Kidney (tissue), 13 donors: ENCODE measurements at regions not wholly inside any gene's neighbourhood (a gene's known extent, or its start where the extent isn't known, plus 50 kb on each side); places are given as distances from the start of the nearest gene placed in this dataset.
A peak's percentile ranks its signal among the peaks of the same experiment; 100 is the strongest.

Source experiments
- DNase-seq, 5 donors: peaks; one replicate each; pipeline ENCODE4 v3.0.0-alpha.2; 2013 to 2020
- FAIRE-seq: peaks from 2 replicates; lab custom pipeline; 2012; peaks lifted over from hg19 to GRCh38; lab: Jason Lieb, UNC
- H3K27ac ChIP-seq, 2 donors: one replicate each; pipeline ENCODE4 v1.7.0; 2013; ENCODE audit warnings: low read depth in 2 of 2, low read length in 2 of 2, inconsistent platforms in 1 of 2
- H3K27me3 ChIP-seq: one replicate; pipeline ENCODE4 v1.7.1; 2013; ENCODE audit warnings: low read length, inconsistent platforms; ENCODE audit not compliant: control insufficient read depth, insufficient read depth
- H3K36me3 ChIP-seq, 3 donors: one replicate each; pipeline versions ENCODE4 v1.7.0 to v1.7.1; 2013; ENCODE audit warnings: low read length in 3 of 3, control low read depth in 1 of 3, inconsistent platforms in 1 of 3; ENCODE audit not compliant: insufficient read depth in 3 of 3, control insufficient read depth in 2 of 3
- H3K4me1 ChIP-seq, 3 donors: one replicate each; pipeline versions ENCODE4 v1.7.0 to v1.7.1; 2013; ENCODE audit warnings: low read length in 3 of 3, inconsistent platforms in 1 of 3, low read depth in 1 of 3; ENCODE audit not compliant: control insufficient read depth in 2 of 3, insufficient read depth in 2 of 3
- H3K4me3 ChIP-seq, 3 donors: one replicate each; pipeline versions ENCODE4 v1.7.0 to v1.8.1; 2013; ENCODE audit warnings: low read length in 3 of 3, control low read depth in 1 of 3, inconsistent platforms in 1 of 3
- H3K9ac ChIP-seq, 3 donors: one replicate each; pipeline versions ENCODE4 v1.7.0 to v1.7.1; 2013; ENCODE audit warnings: low read length in 3 of 3, control low read depth in 1 of 3, inconsistent platforms in 1 of 3
- H3K9me3 ChIP-seq, 3 donors: one replicate each; pipeline versions ENCODE4 v1.7.0 to v1.7.1; 2013; ENCODE audit warnings: low read length in 3 of 3, control low read depth in 1 of 3, inconsistent platforms in 1 of 3; ENCODE audit not compliant: control insufficient read depth in 2 of 3, insufficient read depth in 1 of 3
- CTCF ChIP-seq: IDR thresholded peaks from 3 replicates; pipeline ENCODE4 v1.5.1; 2012; ENCODE audit warnings: mild to moderate bottlenecking, moderate library complexity, borderline replicate concordance; ENCODE audit not compliant: insufficient read depth; ENCODE audit errors: extremely low read depth
- intact Hi-C: fragments of 100-400 bp; cut with DNase I; formaldehyde crosslinking; loops from one replicate; pipeline ENCODE4 v1.11.1; 2022
- donor health status: control.
- donor health status: control.
- donor health status: control.
- donor health status: control.
- donor health status: control.
- donor health status: DM: yes; HTN: yes; CAD: no.
- donor health status: Normal renal cell carcinoma (clear cell type).

DNA sequence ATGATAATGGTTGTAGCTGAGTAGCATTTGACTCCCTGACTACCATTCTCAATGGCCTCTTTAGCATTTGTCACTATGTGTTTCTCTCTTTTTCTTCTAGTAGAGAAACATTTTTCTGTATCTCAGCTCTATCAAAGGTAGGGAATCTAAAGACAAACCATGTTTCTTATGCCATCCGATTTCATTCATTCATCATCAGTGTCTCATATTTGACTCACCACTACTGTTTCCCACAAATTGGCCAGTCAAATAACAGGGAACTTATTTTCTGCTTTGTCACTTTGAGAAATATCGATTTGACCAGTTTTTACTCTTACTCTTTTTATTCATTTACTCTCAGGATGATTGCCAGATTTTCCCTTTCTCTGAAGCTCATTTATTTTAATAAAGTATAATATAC lies 282.3 kb downstream of the TMEM167A start:
- Histone ChIP-seq H3K9me3 (no peaks in the 10 kb centered on the region), H3K4me1 (no peaks in the 10 kb centered on the region), H3K27me3 (no peaks in the 10 kb centered on the region), H3K4me3 (no peak overlapping the region), H3K9ac (no peak overlapping the region), H3K27ac (no peak overlapping the region), H3K36me3 (no peaks in the 10 kb centered on the region)
- no peak for TF ChIP-seq CTCF
- intact Hi-C loops = no loop called here
- no peak for FAIRE-seq
- DNase-seq = no peak

DNA sequence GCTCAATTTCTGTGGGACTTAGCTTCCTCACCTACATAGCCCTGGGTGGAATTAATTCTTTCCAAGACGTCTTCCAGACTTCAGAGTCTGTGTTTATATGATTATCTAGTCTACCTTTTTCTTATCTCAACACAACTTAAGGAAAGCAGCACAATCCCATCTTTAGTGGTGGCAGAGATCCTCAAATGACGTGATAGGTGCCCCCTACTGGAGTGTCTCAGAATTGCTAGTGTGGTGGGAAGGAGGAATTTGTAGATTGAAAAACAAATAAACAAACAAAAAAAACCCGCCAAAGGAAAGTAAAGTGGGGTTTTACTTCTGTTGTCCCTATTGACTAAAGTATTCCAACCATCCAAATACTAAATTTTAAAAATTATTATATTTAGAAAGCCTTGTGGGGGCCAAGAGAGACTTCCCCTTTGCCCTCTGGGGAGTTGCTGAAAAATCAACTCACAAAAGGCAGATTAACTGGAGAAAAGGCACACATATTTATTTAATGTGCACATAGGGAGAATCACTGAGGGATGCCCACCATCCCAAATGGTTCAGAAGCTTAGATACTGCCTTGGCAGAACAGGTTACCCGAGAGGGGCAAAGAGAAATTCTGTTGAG lies 283.3 kb downstream of the TMEM167A start:
- H3K27ac ChIP-seq = no peak overlapping the region
- no peak overlapping the region for H3K9ac ChIP-seq
- DNase-seq (no peak), FAIRE-seq (peak; percentile 15)
- no peaks in the 10 kb centered on the region for H3K36me3 ChIP-seq
- peak; percentile 61 for TF ChIP-seq CTCF
- intact Hi-C loops = no loop called here
- no peaks in the 10 kb centered on the region for H3K9me3 ChIP-seq
- no peak overlapping the region for H3K4me3 ChIP-seq
- H3K27me3 ChIP-seq = no peaks in the 10 kb centered on the region
- H3K4me1 ChIP-seq = no peaks in the 10 kb centered on the region

DNA sequence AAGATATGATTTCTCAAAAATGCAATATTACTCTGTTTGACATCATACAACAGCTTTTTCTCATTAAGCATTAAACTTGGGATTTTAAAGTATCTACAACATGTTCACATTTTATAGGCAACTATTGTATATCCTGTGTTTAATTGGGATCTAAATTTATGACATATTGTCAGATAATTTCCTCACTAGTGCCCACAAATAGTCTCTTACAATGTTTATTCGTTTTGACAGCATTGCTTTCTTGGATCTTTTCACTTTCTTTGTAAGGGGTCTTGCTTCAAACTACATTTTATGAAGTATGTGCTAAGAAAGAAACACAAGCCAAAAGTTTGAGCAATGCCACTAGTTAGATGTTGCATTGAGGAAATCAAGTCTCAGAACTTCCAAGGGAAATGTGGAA lies 285.1 kb downstream of the TMEM167A start:
- Histone ChIP-seq H3K9me3 (no peaks in the 10 kb centered on the region), H3K9ac (no peak overlapping the region), H3K27ac (no peak overlapping the region), H3K27me3 (no peaks in the 10 kb centered on the region), H3K4me1 (no peaks in the 10 kb centered on the region), H3K4me3 (no peak overlapping the region), H3K36me3 (no peaks in the 10 kb centered on the region)
- TF ChIP-seq CTCF = no peak
- FAIRE-seq (no peak), DNase-seq (no peak)
- intact Hi-C loops = no loop called here

- TF ChIP-seq CTCF = no peak
- intact Hi-C loops = no loop called here
- Histone ChIP-seq H3K4me1 (no peaks in the 10 kb centered on the region), H3K4me3 (no peak overlapping the region), H3K36me3 (no peaks in the 10 kb centered on the region), H3K27ac (no peak overlapping the region), H3K9ac (no peak overlapping the region), H3K27me3 (no peaks in the 10 kb centered on the region), H3K9me3 (no peaks in the 10 kb centered on the region)
- FAIRE-seq (no peak), DNase-seq (no peak)
These were observed 288.1 kb downstream of the TMEM167A start for GRCh38 chr5:82789095-82789494.
